Ovary (tissue), 3 donors: ENCODE measurements at regions not wholly inside any gene's neighbourhood (a gene's known extent, or its start where the extent isn't known, plus 50 kb on each side); places are given as distances from the start of the nearest gene placed in this dataset.

Source experiments
- CTCF ChIP-seq, 3 donors: fragments of 450-650 bp in 2 of 3; fragments of 200-600 bp in 1 of 3; IDR thresholded peaks; one replicate each; pipeline versions ENCODE4 v1.5.1 to v1.8.0; 2016 to 2022; ENCODE audit warnings: antibody characterized with exemption in 3 of 3, mild to moderate bottlenecking in 1 of 3
- POLR2A ChIP-seq: fragments of 450-650 bp; IDR thresholded peaks from one replicate; pipeline ENCODE4 v1.6.1; 2017; ENCODE audit warnings: antibody characterized with exemption, mild to moderate bottlenecking, moderate library complexity
- donor health status: DM: no; HTN: no; CAD: no.

DNA sequence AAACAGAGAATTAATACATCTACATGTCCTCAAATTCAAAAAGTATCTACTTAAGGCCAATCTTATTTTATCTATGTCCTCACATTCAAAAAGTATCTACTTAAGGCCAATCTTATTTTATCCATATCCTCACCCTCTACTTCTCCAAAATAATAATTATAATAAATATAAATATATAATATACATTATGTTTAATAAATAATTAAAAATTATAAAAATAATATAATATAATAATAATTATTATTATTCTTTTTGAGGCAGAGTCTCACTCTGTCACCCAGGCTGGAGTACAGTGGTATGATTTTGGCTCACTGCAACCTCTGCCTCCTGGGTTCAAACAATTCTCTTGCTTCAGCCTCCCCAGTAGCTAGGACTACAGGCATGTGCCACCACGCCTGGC lies 784.9 kb downstream of the DNAJB9 start:
- TF ChIP-seq CTCF (IDR thresholded peaks at IDR 0.05) (no peak), POLR2A (no peak)
